COLO668 (cell line): ENCODE measurements at regions not wholly inside any gene's neighbourhood (a gene's known extent, or its start where the extent isn't known, plus 50 kb on each side); places are given as distances from the start of the nearest gene placed in this dataset.

Experiments
- DNase-seq: peaks from one replicate; lab custom pipeline; 2025; ENCODE audit not compliant: unreplicated experiment; lab: John Stamatoyannopoulos, UW

GRCh38 chr15:62785881-62786828 is 256.4 kb upstream of the TPM1 start:
- no peak for DNase-seq

- DNase-seq = no peak
Measured at GRCh38 chr15:62787401-62787800, 255.1 kb upstream of the TPM1 start.

- DNase-seq = no peak
Measured at GRCh38 chr15:62788224-62788623, 254.3 kb upstream of the TPM1 start.

- no peak for DNase-seq
Measured at GRCh38 chr15:62790546-62790945, 252.0 kb upstream of the TPM1 start.

- DNase-seq = no peak
Measured at GRCh38 chr15:62791694-62792093, 250.9 kb upstream of the TPM1 start.

GRCh38 chr15:62792986-62793751 is 249.4 kb upstream of the TPM1 start:
- no peak for DNase-seq

- DNase-seq = no peak
Measured at GRCh38 chr15:62793752-62794144, 248.8 kb upstream of the TPM1 start.

- DNase-seq = no peak
Measured at GRCh38 chr15:62795171-62795570, 247.4 kb upstream of the TPM1 start.

GRCh38 chr15:62795700-62796695 is 246.5 kb upstream of the TPM1 start:
- DNase-seq = no peak

GRCh38 chr15:62797171-62797570 is 245.4 kb upstream of the TPM1 start:
- no peak for DNase-seq

GRCh38 chr15:62798536-62798935 is 244.0 kb upstream of the TPM1 start:
- no peak for DNase-seq

GRCh38 chr15:62799037-62799436 is 243.5 kb upstream of the TPM1 start:
- DNase-seq = no peak

- DNase-seq = no peak
Measured at GRCh38 chr15:62799919-62800318, 242.6 kb upstream of the TPM1 start.

- no peak for DNase-seq
Measured at GRCh38 chr15:62802612-62803011, 239.9 kb upstream of the TPM1 start.

GRCh38 chr15:62803856-62804400 is 238.6 kb upstream of the TPM1 start:
- DNase-seq = no peak

- DNase-seq = no peak
Measured at GRCh38 chr15:62805502-62805901, 237.0 kb upstream of the TPM1 start.

GRCh38 chr15:62807539-62808130 is 234.9 kb upstream of the TPM1 start:
- no peak for DNase-seq

GRCh38 chr15:62809115-62809967 is 233.2 kb upstream of the TPM1 start:
- no peak for DNase-seq

GRCh38 chr15:62809968-62810260 is 232.6 kb upstream of the TPM1 start:
- no peak for DNase-seq

GRCh38 chr15:62812515-62812835 is 230.1 kb upstream of the TPM1 start:
- no peak for DNase-seq
